ENCODE measurements at regions not wholly inside any gene's neighbourhood (a gene's known extent, or its start where the extent isn't known, plus 50 kb on each side); places are given as distances from the start of the nearest gene placed in this dataset.

GRCh38 chr18:65464361-65464760 lies 286.5 kb upstream of the CDH7 start:
- Histone ChIP-seq H3K79me2 (ENCODE audit: low read length) (no peaks in the 10 kb centered on the region), H2AFZ (ENCODE audit: low read length) (no peak overlapping the region), H3K4me2 (ENCODE audit: low read depth, low read length) (no peak overlapping the region), H3K27ac (ENCODE audit: low read length) (no peak overlapping the region), H3K4me1 (ENCODE audit: low read length) (no peaks in the 10 kb centered on the region), H3K9me2 (replicated peaks; ENCODE audit: insufficient read depth, low read length) (no peaks in the 10 kb centered on the region), H3K9ac (ENCODE audit: low read length) (no peak overlapping the region), H4K20me1 (ENCODE audit: insufficient read depth, low read length) (no peaks in the 10 kb centered on the region), H3K4me3 (ENCODE audit: low read length) (no peak overlapping the region), H3K36me3 (replicated peaks; ENCODE audit: insufficient read depth, low read length) (no peaks in the 10 kb centered on the region), H3F3A (ENCODE audit: insufficient read depth, low read length) (no peaks in the 10 kb centered on the region), H3K27me3 (replicated peaks; ENCODE audit: insufficient read depth, low read length) (no peaks in the 10 kb centered on the region), H3K9me3 (replicated peaks; ENCODE audit: insufficient read depth, low read length) (no peaks in the 10 kb centered on the region)
- TF ChIP-seq EZH2phosphoT487 (IDR thresholded peaks at IDR 0.05; ENCODE audit: low read length) (no peak), CTCF (IDR thresholded peaks at IDR 0.05; ENCODE audit: low read length) (no peak), EZH2 (optimal IDR thresholded peaks at IDR 0.05; ENCODE audit: low read depth, low read length) (no peak)
- no peak for DNase-seq

- no peaks in the 10 kb centered on the region for H3K9me2 ChIP-seq (replicated peaks; ENCODE audit: insufficient read depth, low read length)
- no peak for DNase-seq
- TF ChIP-seq EZH2phosphoT487 (IDR thresholded peaks at IDR 0.05; ENCODE audit: low read length) (no peak), CTCF (IDR thresholded peaks at IDR 0.05; ENCODE audit: low read length) (no peak), EZH2 (optimal IDR thresholded peaks at IDR 0.05; ENCODE audit: low read depth, low read length) (no peak)
Measured at GRCh38 chr18:65459741-65460140, 291.1 kb upstream of the CDH7 start.

GRCh38 chr18:65458871-65459270 lies 291.9 kb upstream of the CDH7 start:
- H3K4me1 ChIP-seq (ENCODE audit: low read length), result no peaks in the 10 kb centered on the region
- no peaks in the 10 kb centered on the region for H3K9me2 ChIP-seq (replicated peaks; ENCODE audit: insufficient read depth, low read length)
- H3K27me3 ChIP-seq (replicated peaks; ENCODE audit: insufficient read depth, low read length), result no peaks in the 10 kb centered on the region
- no peaks in the 10 kb centered on the region for H3K79me2 ChIP-seq (ENCODE audit: low read length)
- no peaks in the 10 kb centered on the region for H3K36me3 ChIP-seq (replicated peaks; ENCODE audit: insufficient read depth, low read length)
- H3K4me3 ChIP-seq (ENCODE audit: low read length), result no peak overlapping the region
- no peaks in the 10 kb centered on the region for H3F3A ChIP-seq (ENCODE audit: insufficient read depth, low read length)
- no peak overlapping the region for H3K27ac ChIP-seq (ENCODE audit: low read length)
- no peak overlapping the region for H2AFZ ChIP-seq (ENCODE audit: low read length)
- no peak overlapping the region for H3K9ac ChIP-seq (ENCODE audit: low read length)
- no peaks in the 10 kb centered on the region for H3K9me3 ChIP-seq (replicated peaks; ENCODE audit: insufficient read depth, low read length)
- no peak overlapping the region for H3K4me2 ChIP-seq (ENCODE audit: low read depth, low read length)
- no peaks in the 10 kb centered on the region for H4K20me1 ChIP-seq (ENCODE audit: insufficient read depth, low read length)
- TF ChIP-seq EZH2phosphoT487 (IDR thresholded peaks at IDR 0.05; ENCODE audit: low read length) (no peak), CTCF (IDR thresholded peaks at IDR 0.05; ENCODE audit: low read length) (no peak), EZH2 (optimal IDR thresholded peaks at IDR 0.05; ENCODE audit: low read depth, low read length) (no peak)
- no peak for DNase-seq

More at GRCh38 chr18:65459741-65460140, 291.1 kb upstream of the CDH7 start:
- H3K4me3 ChIP-seq (ENCODE audit: low read length), result no peak overlapping the region
- no peak overlapping the region for H2AFZ ChIP-seq (ENCODE audit: low read length)
- no peaks in the 10 kb centered on the region for H3K27me3 ChIP-seq (replicated peaks; ENCODE audit: insufficient read depth, low read length)
- H3F3A ChIP-seq (ENCODE audit: insufficient read depth, low read length), result no peaks in the 10 kb centered on the region
- H3K9me3 ChIP-seq (replicated peaks; ENCODE audit: insufficient read depth, low read length), result no peaks in the 10 kb centered on the region
- no peaks in the 10 kb centered on the region for H3K4me1 ChIP-seq (ENCODE audit: low read length)
- no peak overlapping the region for H3K9ac ChIP-seq (ENCODE audit: low read length)
- no peak overlapping the region for H3K27ac ChIP-seq (ENCODE audit: low read length)
- H3K36me3 ChIP-seq (replicated peaks; ENCODE audit: insufficient read depth, low read length), result no peaks in the 10 kb centered on the region
- no peaks in the 10 kb centered on the region for H3K79me2 ChIP-seq (ENCODE audit: low read length)
- no peak overlapping the region for H3K4me2 ChIP-seq (ENCODE audit: low read depth, low read length)
- H4K20me1 ChIP-seq (ENCODE audit: insufficient read depth, low read length), result no peaks in the 10 kb centered on the region

Data from MM.1S (cell line).